ENCODE measurements at regions not wholly inside any gene's neighbourhood (a gene's known extent, or its start where the extent isn't known, plus 50 kb on each side); places are given as distances from the start of the nearest gene placed in this dataset.

DNA sequence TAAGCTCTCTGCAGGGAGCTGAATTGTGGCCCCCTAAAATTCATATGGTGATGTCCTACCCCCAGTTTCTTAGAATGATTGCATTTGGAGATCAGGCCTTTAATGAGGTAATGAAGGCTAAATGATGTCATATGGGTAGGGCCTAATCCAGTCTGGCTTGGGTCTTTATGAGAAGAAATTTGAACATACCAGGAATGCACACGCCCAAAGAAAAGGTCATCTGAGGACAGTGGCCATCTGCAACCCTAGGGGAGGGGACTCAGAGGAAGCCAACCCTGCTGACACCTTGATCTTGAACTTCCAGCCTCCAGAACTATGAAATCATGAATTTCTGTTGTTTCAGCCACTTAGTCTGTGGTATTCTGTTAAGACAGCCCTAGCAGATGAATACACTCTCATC lies 426.7 kb downstream of the EPHA4 start:
- DNase-seq = no peak

- DNase-seq = no peak
Measured at GRCh38 chr2:221153226-221153625, 418.9 kb downstream of the EPHA4 start.

- no peak for DNase-seq
Measured at GRCh38 chr2:221154176-221154575, 417.9 kb downstream of the EPHA4 start.

DNA sequence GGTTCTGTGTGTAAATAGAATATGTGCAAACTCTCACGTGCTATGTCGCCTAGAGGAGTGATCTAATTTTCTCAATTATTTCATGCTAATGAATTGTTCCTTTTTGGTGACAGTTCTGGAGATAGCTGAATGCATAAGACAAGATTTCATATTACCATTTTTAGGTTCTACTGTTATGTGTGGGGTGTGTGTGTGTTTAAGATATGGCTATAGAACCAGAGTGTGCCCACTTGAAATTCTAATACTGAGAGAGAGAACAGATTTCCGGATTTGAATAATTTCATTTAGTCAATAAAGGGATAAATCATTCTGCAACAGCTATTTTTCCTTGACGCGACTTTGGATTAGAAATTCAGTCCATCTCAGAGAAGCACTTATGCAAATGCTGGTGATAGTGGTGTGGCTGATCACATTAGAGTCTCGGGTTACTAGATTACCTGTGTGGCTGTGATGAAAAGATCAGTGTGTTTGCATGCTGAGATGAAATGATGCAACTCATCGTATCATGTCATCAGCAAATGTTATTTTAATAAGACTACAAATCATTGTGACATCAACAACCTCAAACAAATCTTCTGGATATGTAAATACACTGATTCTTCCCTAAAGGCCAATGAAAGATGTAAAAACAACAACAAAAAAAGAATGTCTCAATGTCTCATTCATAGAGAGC lies 415.9 kb downstream of the EPHA4 start:
- peak; percentile 66 for DNase-seq

DNA sequence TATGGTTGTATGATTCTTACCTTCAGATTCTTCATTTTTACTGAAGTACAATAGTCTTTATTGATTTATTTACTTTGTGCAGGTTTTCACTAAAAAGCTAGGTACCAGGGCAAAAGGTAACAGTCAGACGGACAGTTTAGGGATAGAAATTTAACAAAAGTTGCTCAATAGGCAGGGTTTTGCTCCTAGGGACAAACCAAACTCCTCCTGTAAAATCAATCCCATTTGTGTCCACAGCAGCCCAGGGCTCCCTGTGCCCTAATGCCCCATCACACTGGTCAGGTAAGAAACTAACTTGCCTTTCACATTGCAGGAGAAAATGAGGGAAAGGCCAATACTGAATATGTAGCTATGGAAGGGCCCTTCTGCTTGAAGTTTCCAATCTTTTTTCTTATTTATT lies 410.9 kb downstream of the EPHA4 start:
- DNase-seq = no peak

DNA sequence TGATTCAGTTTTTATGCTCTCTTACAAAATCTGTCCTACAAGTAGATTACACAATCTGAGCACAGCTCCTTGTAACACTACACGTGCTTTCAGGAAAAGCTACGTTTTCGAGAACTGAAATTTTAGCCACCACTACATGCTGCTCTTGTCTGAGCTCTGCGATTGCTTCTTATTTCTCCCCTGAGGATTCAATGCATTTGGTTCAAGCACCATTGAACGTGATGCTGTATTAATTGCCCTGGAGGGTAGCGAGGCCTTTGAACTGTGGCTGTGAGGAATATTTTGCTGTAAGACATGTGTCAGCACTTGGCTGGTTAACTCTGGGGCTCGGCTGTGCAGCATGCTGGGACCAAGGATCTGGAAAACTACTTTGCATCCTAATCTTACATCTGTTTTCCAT lies 405.8 kb downstream of the EPHA4 start:
- DNase-seq = no peak

DNA sequence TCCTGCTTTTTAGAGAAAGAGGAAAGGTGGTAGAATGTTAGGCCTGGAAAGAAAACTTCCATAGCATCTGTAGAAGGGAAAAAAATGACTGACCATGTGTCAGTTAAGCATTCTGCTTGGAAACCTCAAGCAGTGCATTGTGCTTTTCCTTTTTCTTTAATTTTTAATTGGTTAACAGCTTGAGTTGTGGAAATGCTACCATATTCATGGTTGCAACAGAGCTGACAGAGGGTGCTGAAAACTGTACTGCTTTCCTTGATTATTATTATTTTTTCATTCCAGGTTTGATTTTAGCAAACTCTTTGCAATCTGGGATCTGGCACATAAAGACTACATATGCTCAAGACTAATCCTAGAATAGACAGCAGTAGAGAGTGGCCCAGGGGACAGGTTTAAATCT lies 404.5 kb downstream of the EPHA4 start:
- no peak for DNase-seq

GRCh38 chr2:221169724-221170123 lies 402.4 kb downstream of the EPHA4 start:
- no peak for DNase-seq

GRCh38 chr2:221170548-221170947 lies 401.6 kb downstream of the EPHA4 start:
- DNase-seq = no peak

DNA sequence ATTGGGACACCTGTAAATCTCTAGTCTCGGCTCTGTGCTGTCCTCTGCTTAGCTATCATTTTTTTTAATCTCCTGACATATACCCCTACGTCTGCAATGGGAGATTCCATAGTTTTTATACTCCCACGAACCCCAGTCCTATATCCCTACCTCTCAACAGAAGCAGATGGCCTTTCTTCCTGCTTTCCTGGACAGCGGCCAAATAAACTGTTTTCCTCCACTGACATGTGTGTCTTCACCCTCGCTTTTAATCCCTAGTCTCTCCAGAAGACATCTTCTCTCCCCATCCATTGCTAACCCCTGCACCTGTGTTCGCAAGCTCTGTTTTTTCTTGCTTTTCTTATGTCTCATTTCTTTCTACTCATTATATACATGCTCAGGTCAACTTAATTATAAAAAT lies 395.4 kb downstream of the EPHA4 start:
- no peak for DNase-seq

GRCh38 chr2:221178139-221178538 lies 394.0 kb downstream of the EPHA4 start:
- DNase-seq = no peak

DNA sequence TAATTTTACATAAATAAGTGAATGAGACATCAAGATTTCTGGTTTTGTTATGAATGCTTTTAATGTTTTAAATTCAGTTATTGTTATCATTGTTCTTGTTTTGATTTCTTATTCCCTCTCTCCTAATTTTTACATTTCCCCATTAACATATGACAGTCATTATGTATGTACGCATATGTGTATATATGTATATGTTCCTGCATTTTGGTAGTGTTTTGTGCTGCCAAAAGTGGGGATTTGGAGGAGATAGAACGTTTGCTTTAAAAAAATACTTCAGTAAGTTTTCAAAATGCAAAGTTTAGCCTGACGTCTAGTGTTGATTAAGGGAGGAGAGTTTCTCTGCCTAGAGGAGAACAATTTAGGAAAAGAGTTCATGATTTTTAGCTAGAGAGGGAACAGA lies 385.2 kb downstream of the EPHA4 start:
- no peak for DNase-seq

DNA sequence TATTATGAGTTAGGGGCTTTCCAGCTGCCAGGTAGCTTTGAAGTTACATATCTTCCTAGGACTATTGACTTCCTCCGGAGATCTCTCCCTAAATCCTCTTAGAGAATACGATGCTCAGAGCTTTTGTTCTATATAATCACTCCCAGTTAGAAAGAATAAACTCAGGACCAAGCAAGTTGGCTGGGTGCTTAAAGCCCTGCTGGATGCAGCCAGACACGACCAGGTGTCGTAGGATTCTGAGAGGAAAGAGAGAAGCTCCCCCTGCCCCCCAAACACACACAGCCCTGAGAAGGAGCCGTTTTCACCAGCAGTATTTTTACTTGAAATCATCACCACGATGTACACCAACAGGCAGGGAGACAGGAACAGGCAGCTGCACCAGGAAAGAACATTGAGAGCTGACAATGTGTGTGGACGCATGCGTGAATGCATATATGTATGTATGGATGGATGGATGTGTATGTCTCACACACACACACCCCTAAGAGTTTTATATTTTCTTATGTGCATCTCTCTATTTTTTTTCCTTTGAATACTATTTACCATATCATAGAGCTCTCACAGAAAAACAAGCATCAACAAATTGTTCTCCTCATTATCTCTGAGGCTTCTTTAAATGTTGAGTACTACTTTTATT lies 382.6 kb downstream of the EPHA4 start:
- DNase-seq = no peak

GRCh38 chr2:221195829-221196228 lies 376.3 kb downstream of the EPHA4 start:
- DNase-seq = no peak

DNA sequence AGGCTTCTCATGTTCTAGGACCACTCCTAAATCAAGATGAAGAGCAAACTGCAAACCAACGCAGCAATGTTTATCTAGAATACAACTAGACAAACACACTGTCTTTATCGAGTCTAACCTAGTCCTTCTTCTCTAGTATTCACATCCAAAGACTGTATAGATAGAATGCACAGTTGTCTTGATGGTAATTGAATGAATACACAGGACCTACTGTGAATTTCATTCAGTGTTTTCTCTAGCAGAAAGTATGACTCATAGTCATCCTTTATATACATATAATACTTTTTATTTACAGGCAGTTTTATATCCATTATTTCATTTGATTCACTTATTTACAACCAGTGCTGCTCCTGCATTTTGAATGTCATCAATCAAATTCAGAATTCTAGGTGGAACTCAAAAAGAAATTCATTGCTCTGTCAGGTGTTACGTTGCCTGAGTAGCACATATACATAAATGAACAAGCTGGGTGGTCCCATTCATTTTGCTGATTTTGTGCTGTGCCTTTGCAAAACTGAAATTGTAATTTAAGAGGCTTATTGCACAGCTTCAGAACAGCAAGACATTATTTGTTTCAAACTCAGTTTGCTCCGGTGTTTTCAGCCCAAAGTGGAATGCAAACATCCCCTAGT lies 374.8 kb downstream of the EPHA4 start:
- peak; percentile 30 for DNase-seq

- DNase-seq = no peak
Measured at GRCh38 chr2:221198309-221198708, 373.8 kb downstream of the EPHA4 start.

GRCh38 chr2:221200184-221200839 lies 371.8 kb downstream of the EPHA4 start:
- no peak for DNase-seq

- no peak for DNase-seq
Measured at GRCh38 chr2:221202431-221202830, 369.7 kb downstream of the EPHA4 start.

DNA sequence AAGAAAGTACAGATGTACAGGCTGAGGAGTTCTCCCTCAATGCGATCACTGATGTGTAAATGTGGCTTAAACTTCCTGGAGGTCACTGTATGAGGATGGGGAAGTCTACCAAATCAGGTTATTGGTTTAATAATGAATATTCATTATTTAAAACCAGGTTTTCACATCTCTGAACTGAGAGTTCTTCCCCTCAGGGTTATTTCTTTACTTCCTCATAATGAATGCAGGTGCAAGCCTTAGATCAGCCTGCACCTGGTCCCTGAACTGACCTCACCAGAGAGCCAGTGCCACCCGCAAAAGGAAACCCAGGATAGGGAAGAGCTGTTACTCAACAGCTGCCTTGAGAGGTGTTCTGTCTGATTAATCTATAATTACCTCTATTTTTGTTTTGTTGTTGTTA lies 369.0 kb downstream of the EPHA4 start:
- no peak for DNase-seq

GRCh38 chr2:221203856-221204255 lies 368.2 kb downstream of the EPHA4 start:
- DNase-seq = peak; percentile 70

- peak; percentile 37 for DNase-seq
Measured at GRCh38 chr2:221204699-221205098, 367.4 kb downstream of the EPHA4 start.

- DNase-seq = peak; percentile 86
Measured at GRCh38 chr2:221205103-221205673, 366.9 kb downstream of the EPHA4 start.

- DNase-seq = no peak
Measured at GRCh38 chr2:221210686-221211085, 361.4 kb downstream of the EPHA4 start.

DNA sequence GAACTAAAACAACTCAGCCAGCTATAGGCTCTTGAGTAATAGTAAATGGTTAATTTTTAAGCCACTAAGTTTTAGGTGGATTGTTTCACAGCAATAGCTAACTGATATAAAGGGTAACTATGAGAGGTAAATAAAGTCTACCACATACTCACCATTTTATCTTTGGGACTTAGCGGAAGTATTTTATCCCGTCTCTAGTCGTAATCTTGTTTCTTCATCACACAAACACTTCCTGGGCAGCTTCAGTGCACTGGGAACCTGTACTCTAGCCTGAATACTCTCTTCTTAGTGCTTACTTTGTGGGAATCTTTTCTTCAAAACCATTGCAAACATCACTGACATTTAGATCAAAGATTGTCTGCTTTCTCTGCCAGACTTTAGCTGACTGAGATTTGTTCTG lies 360.5 kb downstream of the EPHA4 start:
- no peak for DNase-seq
